ENCODE measurements at regions not wholly inside any gene's neighbourhood (a gene's known extent, or its start where the extent isn't known, plus 50 kb on each side); places are given as distances from the start of the nearest gene placed in this dataset.

DNA sequence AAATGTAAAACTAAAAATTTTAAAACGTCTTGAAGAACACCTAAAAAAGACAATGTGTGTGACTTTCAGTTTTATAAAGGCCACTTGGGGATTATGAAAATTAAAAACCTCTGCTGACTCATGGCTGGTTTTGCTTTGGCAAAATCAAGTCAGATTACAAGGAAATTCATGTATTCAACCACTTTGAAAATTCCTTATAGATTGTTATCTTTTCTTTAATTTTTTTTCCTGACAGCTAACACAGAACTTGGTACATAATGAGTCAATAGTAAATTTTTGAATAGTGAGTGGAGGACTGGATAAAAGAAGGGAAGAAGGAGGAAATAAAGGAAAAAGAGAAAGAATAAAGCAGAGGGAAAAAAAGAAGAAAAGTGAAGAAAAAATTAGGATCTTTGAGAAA is 1774.7 kb upstream of the ACO1 start:
- DNase-seq (ENCODE audit: low read depth in 1 of 2, low spot score in 2 of 2) (no peak), FAIRE-seq (no peak)
- H2AFZ ChIP-seq (ENCODE audit: low read length) = no peak overlapping the region
- no peak overlapping the region for H3K4me2 ChIP-seq (ENCODE audit: insufficient read depth in 1 of 2, low read depth in 2 of 2, low read length in 2 of 2)
- no peak overlapping the region for H3K4ac ChIP-seq (replicated peaks; ENCODE audit: insufficient read length, low read depth, low read length)
- no peak overlapping the region for H4K5ac ChIP-seq (ENCODE audit: insufficient read length, low read depth, low read length)
- 93% methylated on average over 1 of the region's 1 CpG; no CpG with 5 or more reads in 1 of the 2 experiments for WGBS, 2 experiments (ENCODE audit: extremely low coverage in 1 of 2, insufficient coverage in 1 of 2, insufficient read length in 1 of 2, insufficient replicate concordance in 2 of 2, low coverage in 1 of 2, low lambda C conversion rate in 2 of 2, missing lambda C conversion rate in 1 of 2)
- no peaks in the 10 kb centered on the region for H3K27me3 ChIP-seq (replicated peaks in 1 of 4; ENCODE audit: control insufficient read depth in 3 of 4, extremely low read depth in 1 of 4, insufficient read depth in 3 of 4, low read length in 3 of 4)
- H2BK15ac ChIP-seq (ENCODE audit: low read length) = no peak overlapping the region
- no peaks in the 10 kb centered on the region for H4K20me1 ChIP-seq (replicated peaks in 1 of 2; ENCODE audit: control insufficient read depth in 1 of 2, insufficient read depth in 2 of 2, low read length in 2 of 2)
- H3K79me2 ChIP-seq (ENCODE audit: control insufficient read depth in 1 of 2, insufficient read depth in 2 of 2, low read length in 2 of 2) = no peaks in the 10 kb centered on the region
- no peak overlapping the region for H3K23ac ChIP-seq (ENCODE audit: insufficient read length)
- no peak overlapping the region for H3K27ac ChIP-seq (ENCODE audit: low read depth, low read length)
- TF ChIP-seq SP1 (IDR thresholded peaks at IDR 0.05; ENCODE audit: low read depth, low read length) = no peak
- no peak for TF ChIP-seq POU5F1 (IDR thresholded peaks at IDR 0.05; ENCODE audit: low read depth, low read length)
- TF ChIP-seq SIN3A (conservative IDR thresholded peaks at IDR 0.05 in 1 of 2, IDR thresholded peaks at IDR 0.05 in 1 of 2; ENCODE audit: low read depth in 1 of 2, low read length in 2 of 2) = no peak
- no peak for TF ChIP-seq CBX8 (IDR thresholded peaks at IDR 0.05; ENCODE audit: borderline replicate concordance, low read depth, low read length)
- TF ChIP-seq NRF1 (IDR thresholded peaks at IDR 0.05; ENCODE audit: low read depth, low read length) = no peak
- no peak for TF ChIP-seq SRF (IDR thresholded peaks at IDR 0.05; ENCODE audit: low read depth, low read length)
- TF ChIP-seq, protein P1, sequence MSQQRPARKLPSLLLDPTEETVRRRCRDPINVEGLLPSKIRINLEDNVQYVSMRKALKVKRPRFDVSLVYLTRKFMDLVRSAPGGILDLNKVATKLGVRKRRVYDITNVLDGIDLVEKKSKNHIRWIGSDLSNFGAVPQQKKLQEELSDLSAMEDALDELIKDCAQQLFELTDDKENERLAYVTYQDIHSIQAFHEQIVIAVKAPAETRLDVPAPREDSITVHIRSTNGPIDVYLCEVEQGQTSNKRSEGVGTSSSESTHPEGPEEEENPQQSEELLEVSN (IDR thresholded peaks at IDR 0.05) = no peak
- no peak overlapping the region for H4K91ac ChIP-seq (replicated peaks; ENCODE audit: insufficient read length, low read length)
- no peaks in the 10 kb centered on the region for H3K9me3 ChIP-seq (ENCODE audit: insufficient read depth in 2 of 2, low read depth in 1 of 2, low read length in 1 of 2)
- no peaks in the 10 kb centered on the region for H3K23me2 ChIP-seq (ENCODE audit: low read depth, low read length)
- no peaks in the 10 kb centered on the region for H3K4me1 ChIP-seq (replicated peaks in 1 of 4; ENCODE audit: control insufficient read depth in 3 of 4, insufficient read depth in 4 of 4, low read length in 3 of 4)
- H3K79me1 ChIP-seq (ENCODE audit: low read depth, low read length) = no peaks in the 10 kb centered on the region
- no peak overlapping the region for H3K18ac ChIP-seq (ENCODE audit: extremely low read depth, low read length)
- no peak overlapping the region for H4K8ac ChIP-seq (ENCODE audit: extremely low read depth, insufficient read depth, low read length)
- no peaks in the 10 kb centered on the region for H3K36me3 ChIP-seq (ENCODE audit: control insufficient read depth in 2 of 4, insufficient read depth in 4 of 4, low read length in 3 of 4)
- no peak overlapping the region for H2AK5ac ChIP-seq (ENCODE audit: low read depth, low read length)
- ChIA-PET CTCF (ENCODE audit: partially characterized antibody) (no interaction called here), POLR2A (ENCODE audit: partially characterized antibody) (no interaction called here)
- H3K14ac ChIP-seq (ENCODE audit: insufficient read length) = no peak overlapping the region
- no peak overlapping the region for H3K4me3 ChIP-seq (ENCODE audit: extremely low read depth in 1 of 4, insufficient read depth in 2 of 4, low read depth in 3 of 4, low read length in 4 of 4)
- no peak overlapping the region for H2BK5ac ChIP-seq (ENCODE audit: low read depth, low read length)
- H2BK12ac ChIP-seq (ENCODE audit: low read depth, low read length) = no peak overlapping the region
- H2BK20ac ChIP-seq (ENCODE audit: low read length) = no peak overlapping the region
- H2BK120ac ChIP-seq (replicated peaks; ENCODE audit: low read depth, low read length) = no peak overlapping the region
- no peak overlapping the region for H3K56ac ChIP-seq (replicated peaks; ENCODE audit: insufficient read length, low read depth, low read length)
- H3K9ac ChIP-seq (replicated peaks in 1 of 4; ENCODE audit: extremely low read depth in 1 of 4, low read depth in 3 of 4, low read length in 3 of 4) = no peak overlapping the region
